Mesenteric fat pad (tissue), 1 donor: ENCODE measurements at regions not wholly inside any gene's neighbourhood (a gene's known extent, or its start where the extent isn't known, plus 50 kb on each side); places are given as distances from the start of the nearest gene placed in this dataset.
"Not testable (repeated sequence)": the region's sequence is repeated elsewhere in the genome, so short reads cannot be mapped to it uniquely, and the experiment has no call there.

Experiments used
- DNase-seq: peaks from one replicate; pipeline ENCODE4 v3.0.0-alpha.2; 2020; ENCODE audit warnings: low spot score
- donor health status: DM: yes; HTN: yes; CAD: no.

- DNase-seq: no peak
These were observed 265.6 kb upstream of the TCERG1L start for GRCh38 chr10:131577178-131577555.

- peak; percentile 81 for DNase-seq
These were observed 266.4 kb upstream of the TCERG1L start for GRCh38 chr10:131577786-131578471.

- DNase-seq: no peak
These were observed 267.0 kb upstream of the TCERG1L start for GRCh38 chr10:131578472-131578970.

- DNase-seq: peak; percentile 87
These were observed 267.9 kb upstream of the TCERG1L start for GRCh38 chr10:131579251-131580071.

- peak; percentile 57 for DNase-seq
These were observed 268.6 kb upstream of the TCERG1L start for GRCh38 chr10:131580076-131580652.

- DNase-seq: no peak
These were observed 269.2 kb upstream of the TCERG1L start for GRCh38 chr10:131580674-131581073.

GRCh38 chr10:131581547-131581946 lies 270.0 kb upstream of the TCERG1L start:
- not testable (repeated sequence) for DNase-seq

GRCh38 chr10:131584287-131584686 lies 272.8 kb upstream of the TCERG1L start:
- DNase-seq: peak; percentile 82

GRCh38 chr10:131585761-131586160 lies 274.2 kb upstream of the TCERG1L start:
- DNase-seq: no peak

- DNase-seq: no peak
These were observed 275.4 kb upstream of the TCERG1L start for GRCh38 chr10:131586958-131587357.

GRCh38 chr10:131587976-131588680 lies 276.6 kb upstream of the TCERG1L start:
- no peak for DNase-seq

- peak; percentile 75 for DNase-seq
These were observed 277.2 kb upstream of the TCERG1L start for GRCh38 chr10:131588704-131589220.

- DNase-seq: no peak
These were observed 279.0 kb upstream of the TCERG1L start for GRCh38 chr10:131590567-131590966.

- DNase-seq: no peak
These were observed 280.4 kb upstream of the TCERG1L start for GRCh38 chr10:131591936-131592335.

GRCh38 chr10:131609176-131609575 lies 291.6 kb upstream of the PPP2R2D start:
- no peak for DNase-seq

- DNase-seq: no peak
These were observed 285.7 kb upstream of the PPP2R2D start for GRCh38 chr10:131615150-131615549.

- DNase-seq: no peak
These were observed 284.8 kb upstream of the PPP2R2D start for GRCh38 chr10:131616040-131616439.

GRCh38 chr10:131617113-131617858 lies 283.5 kb upstream of the PPP2R2D start:
- peak; percentile 80 for DNase-seq

- DNase-seq: peak; percentile 60
These were observed 282.1 kb upstream of the PPP2R2D start for GRCh38 chr10:131618587-131619267.

- no peak for DNase-seq
These were observed 280.5 kb upstream of the PPP2R2D start for GRCh38 chr10:131620314-131620713.
